ENCODE measurements at regions not wholly inside any gene's neighbourhood (a gene's known extent, or its start where the extent isn't known, plus 50 kb on each side); places are given as distances from the start of the nearest gene placed in this dataset.

GRCh38 chr10:64234489-64234888 lies 713.3 kb downstream of the REEP3 start:
- no peak overlapping the region for H3K4me3 ChIP-seq
- DNase-seq (no peak), ATAC-seq (no peak)
- no peak for TF ChIP-seq CTCF (IDR thresholded peaks at IDR 0.05)
- intact Hi-C loops (cut with DNase I, micrococcal nuclease) = no loop called here
- no peaks in the 10 kb centered on the region for H3K9me3 ChIP-seq
- no peaks in the 10 kb centered on the region for H3K4me1 ChIP-seq (ENCODE audit: low read depth)
- no peaks in the 10 kb centered on the region for H3K36me3 ChIP-seq (ENCODE audit: low read depth)

GRCh38 chr10:64257704-64258103 lies 736.5 kb downstream of the REEP3 start:
- ATAC-seq (no peak), DNase-seq (no peak)
- intact Hi-C loops (cut with DNase I, micrococcal nuclease) = no loop called here
- no peak overlapping the region for H3K4me3 ChIP-seq
- H3K4me1 ChIP-seq (ENCODE audit: low read depth) = no peaks in the 10 kb centered on the region
- H3K9me3 ChIP-seq = no peaks in the 10 kb centered on the region
- TF ChIP-seq CTCF (IDR thresholded peaks at IDR 0.05) = no peak
- no peaks in the 10 kb centered on the region for H3K36me3 ChIP-seq (ENCODE audit: low read depth)

GRCh38 chr10:64261092-64261491 lies 739.9 kb downstream of the REEP3 start:
- Histone ChIP-seq H3K4me1 (ENCODE audit: low read depth) (no peaks in the 10 kb centered on the region), H3K9me3 (no peaks in the 10 kb centered on the region), H3K4me3 (no peak overlapping the region), H3K36me3 (ENCODE audit: low read depth) (no peaks in the 10 kb centered on the region)
- ATAC-seq (no peak), DNase-seq (no peak)
- intact Hi-C loops (cut with DNase I, micrococcal nuclease) = no loop called here
- no peak for TF ChIP-seq CTCF (IDR thresholded peaks at IDR 0.05)

GRCh38 chr10:64261676-64262075 lies 740.5 kb downstream of the REEP3 start:
- DNase-seq = no peak
- no peak overlapping the region for H3K4me3 ChIP-seq
- H3K9me3 ChIP-seq = no peaks in the 10 kb centered on the region
- no peak for ATAC-seq
- no peaks in the 10 kb centered on the region for H3K4me1 ChIP-seq (ENCODE audit: low read depth)
- no peak for TF ChIP-seq CTCF (IDR thresholded peaks at IDR 0.05)
- H3K36me3 ChIP-seq (ENCODE audit: low read depth) = no peaks in the 10 kb centered on the region
- intact Hi-C loops (cut with DNase I, micrococcal nuclease) = no loop called here

- H3K36me3 ChIP-seq (ENCODE audit: low read depth) = no peaks in the 10 kb centered on the region
- DNase-seq = no peak
- TF ChIP-seq CTCF (IDR thresholded peaks at IDR 0.05) = no peak
- intact Hi-C loops (cut with DNase I, micrococcal nuclease) = no loop called here
- ATAC-seq = no peak
- H3K4me1 ChIP-seq (ENCODE audit: low read depth) = no peaks in the 10 kb centered on the region
- H3K9me3 ChIP-seq = no peaks in the 10 kb centered on the region
- no peak overlapping the region for H3K4me3 ChIP-seq
Measured at GRCh38 chr10:64265961-64266360, 744.8 kb downstream of the REEP3 start.

GRCh38 chr10:64271508-64271907 lies 750.3 kb downstream of the REEP3 start:
- no peaks in the 10 kb centered on the region for H3K9me3 ChIP-seq
- intact Hi-C loops (cut with DNase I, micrococcal nuclease) = no loop called here
- H3K4me1 ChIP-seq (ENCODE audit: low read depth) = no peaks in the 10 kb centered on the region
- ATAC-seq (no peak), DNase-seq (no peak)
- H3K36me3 ChIP-seq (ENCODE audit: low read depth) = no peaks in the 10 kb centered on the region
- no peak overlapping the region for H3K4me3 ChIP-seq
- TF ChIP-seq CTCF (IDR thresholded peaks at IDR 0.05) = no peak
